ENCODE measurements at regions not wholly inside any gene's neighbourhood (a gene's known extent, or its start where the extent isn't known, plus 50 kb on each side); places are given as distances from the start of the nearest gene placed in this dataset.

DNA sequence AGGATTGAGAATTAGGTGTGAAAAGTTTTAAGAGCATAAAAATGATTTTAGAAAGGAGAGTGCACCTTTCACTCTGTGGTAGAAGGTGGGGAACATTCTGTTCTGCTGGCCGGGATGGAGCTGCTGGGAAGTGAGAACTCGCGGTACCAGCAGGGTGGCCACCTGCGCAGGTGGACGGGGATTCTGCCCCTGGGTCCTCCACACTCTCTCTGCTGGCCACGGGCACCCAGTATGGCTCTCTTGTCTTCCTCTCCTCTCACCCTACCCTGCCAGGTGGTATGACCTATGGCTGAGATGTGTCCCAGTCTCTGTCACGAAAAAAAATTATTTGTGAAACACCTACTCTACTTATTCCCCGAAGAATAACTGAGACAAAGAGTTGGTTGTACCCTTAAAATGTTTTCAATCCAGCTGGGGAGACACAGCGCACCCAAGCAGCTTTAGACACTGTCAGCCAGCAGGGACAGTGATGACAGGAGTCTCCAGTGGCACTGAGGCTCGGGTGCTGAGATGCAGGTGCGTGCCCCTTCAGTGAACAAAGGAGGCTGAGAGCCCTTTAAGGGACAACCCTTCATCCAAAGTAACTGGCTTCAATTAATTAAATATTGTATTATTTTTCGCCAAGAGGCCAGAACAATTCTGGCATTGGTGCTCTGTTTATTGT lies 195.4 kb downstream of the TBXT start:
- Histone ChIP-seq H3K56ac (ENCODE audit: extremely low read depth, insufficient read depth, low read length) (no peak overlapping the region), H2AK5ac (ENCODE audit: low read depth, low read length) (no peak overlapping the region), H4K8ac (ENCODE audit: low read depth in 2 of 2, low read length in 2 of 2) (no peak overlapping the region), H4K91ac (ENCODE audit: insufficient read depth, low read depth, low read length) (no peak overlapping the region), H3K27me3 (ENCODE audit: control insufficient read depth, insufficient read depth, low read length) (no peaks in the 10 kb centered on the region), H4K20me1 (ENCODE audit: insufficient read depth, low read length) (peaks cover 7% of the 10 kb centered on the region; the same call in 1 of the 2 replicates), H3K4me3 (ENCODE audit: insufficient read depth, low read depth, low read length) (no peak overlapping the region), H2BK20ac (ENCODE audit: low read depth, low read length) (no peak overlapping the region), H3K14ac (replicated peaks; ENCODE audit: low read depth, low read length) (no peak overlapping the region), H3K27ac (ENCODE audit: insufficient read depth, low read length) (no peak overlapping the region), H3K18ac (ENCODE audit: low read depth, low read length) (no peak overlapping the region), H3K9me3 (ENCODE audit: control insufficient read depth, insufficient read depth, low read length) (no peaks in the 10 kb centered on the region), H3K36me3 (ENCODE audit: control insufficient read depth, insufficient read depth, low read length) (peaks cover 9% of the 10 kb centered on the region), H3K4ac (ENCODE audit: low read depth, low read length) (no peak overlapping the region), H4K5ac (ENCODE audit: low read depth, low read length) (no peak overlapping the region), H3K4me2 (ENCODE audit: low read depth, low read length) (no peak overlapping the region), H3K9ac (ENCODE audit: low read depth, low read length) (no peak overlapping the region), H3K79me1 (ENCODE audit: low read depth in 1 of 2, low read length in 2 of 2) (peaks cover 0 to 26% of the 10 kb centered on the region in 2 experiments; a peak in 2 of 4 replicates), H2AFZ (replicated peaks; ENCODE audit: low read length, poor library complexity) (no peak overlapping the region), H2AK9ac (replicated peaks; ENCODE audit: low read depth, low read length, poor library complexity) (no peak overlapping the region), H3K4me1 (ENCODE audit: control insufficient read depth, insufficient read depth, low read length) (peaks cover 5% of the 10 kb centered on the region), H2BK120ac (ENCODE audit: low read depth, low read length) (no peak overlapping the region), H3K9me1 (ENCODE audit: insufficient read depth, low read length) (no peaks in the 10 kb centered on the region; the same call in 1 of the 2 replicates), H3K23ac (ENCODE audit: low read depth, low read length) (no peak overlapping the region), H2BK15ac (ENCODE audit: low read depth, low read length) (no peak overlapping the region), H2BK5ac (ENCODE audit: low read depth, low read length, poor library complexity, severe bottlenecking) (no peak overlapping the region)
- in situ Hi-C loops (cut with MboI; ENCODE audit: low sequenced_read_pairs) (no loop called here), dilution Hi-C loops (cut with HindIII; ENCODE audit: low sequenced_read_pairs, unreplicated experiment) (no loop called here), intact Hi-C loops (cut with micrococcal nuclease) (no loop called here)
- POLR2A ChIA-PET (ENCODE audit: unreplicated experiment), result no interaction called here
- WGBS, 2 experiments (ENCODE audit: extremely low coverage in 2 of 2, insufficient read length in 1 of 2), result no CpG with 5 or more reads among the region's 12 CpGs
- no peak for DNase-seq
- 0 out of 2 replicates have a peak, but pooled peaks have one; percentile 55 for TF ChIP-seq POLR2A (IDR thresholded peaks at IDR 0.05; ENCODE audit: low read depth, low read length)
- no peak for TF ChIP-seq USF2 (IDR thresholded peaks at IDR 0.05; ENCODE audit: low read depth, low read length)
- no peak for TF ChIP-seq BHLHE40 (IDR thresholded peaks at IDR 0.05; ENCODE audit: low read depth, low read length)
- TF ChIP-seq, protein P1, sequence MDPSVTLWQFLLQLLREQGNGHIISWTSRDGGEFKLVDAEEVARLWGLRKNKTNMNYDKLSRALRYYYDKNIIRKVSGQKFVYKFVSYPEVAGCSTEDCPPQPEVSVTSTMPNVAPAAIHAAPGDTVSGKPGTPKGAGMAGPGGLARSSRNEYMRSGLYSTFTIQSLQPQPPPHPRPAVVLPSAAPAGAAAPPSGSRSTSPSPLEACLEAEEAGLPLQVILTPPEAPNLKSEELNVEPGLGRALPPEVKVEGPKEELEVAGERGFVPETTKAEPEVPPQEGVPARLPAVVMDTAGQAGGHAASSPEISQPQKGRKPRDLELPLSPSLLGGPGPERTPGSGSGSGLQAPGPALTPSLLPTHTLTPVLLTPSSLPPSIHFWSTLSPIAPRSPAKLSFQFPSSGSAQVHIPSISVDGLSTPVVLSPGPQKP (IDR thresholded peaks at IDR 0.05; ENCODE audit: borderline replicate concordance, low read depth, low read length), result no peak
- CTCF ChIA-PET, result no interaction called here
- no TSS peak for BruUV-seq (replicated peaks)
- ATAC-seq (ENCODE audit: low read depth), result no peak
